NCI-H2107 treated with DMSO at 0.1 percent for 48 hours (cell line): ENCODE measurements at regions not wholly inside any gene's neighbourhood (a gene's known extent, or its start where the extent isn't known, plus 50 kb on each side); places are given as distances from the start of the nearest gene placed in this dataset.

Source experiments
- DNase-seq: peaks from one replicate; lab custom pipeline; 2025; ENCODE audit not compliant: unreplicated experiment; lab: John Stamatoyannopoulos, UW

- no peak for DNase-seq
Measured at GRCh38 chr9:80352967-80353366, 781.2 kb downstream of the TLE4 start.

GRCh38 chr9:80351612-80352011 is 779.8 kb downstream of the TLE4 start:
- no peak for DNase-seq

GRCh38 chr9:80326105-80326504 is 754.3 kb downstream of the TLE4 start:
- no peak for DNase-seq

- no peak for DNase-seq
Measured at GRCh38 chr9:80320916-80321315, 749.2 kb downstream of the TLE4 start.

GRCh38 chr9:80320480-80320879 is 748.7 kb downstream of the TLE4 start:
- DNase-seq = no peak

- DNase-seq = no peak
Measured at GRCh38 chr9:80305136-80305535, 733.4 kb downstream of the TLE4 start.

- no peak for DNase-seq
Measured at GRCh38 chr9:80294955-80295354, 723.2 kb downstream of the TLE4 start.

- DNase-seq = no peak
Measured at GRCh38 chr9:80294318-80294717, 722.6 kb downstream of the TLE4 start.

GRCh38 chr9:80292231-80292630 is 720.5 kb downstream of the TLE4 start:
- no peak for DNase-seq

GRCh38 chr9:80285326-80285725 is 713.6 kb downstream of the TLE4 start:
- no peak for DNase-seq

GRCh38 chr9:80282766-80283165 is 711.0 kb downstream of the TLE4 start:
- no peak for DNase-seq

GRCh38 chr9:80259079-80259478 is 687.3 kb downstream of the TLE4 start:
- DNase-seq = no peak

- no peak for DNase-seq
Measured at GRCh38 chr9:80251778-80252177, 680.0 kb downstream of the TLE4 start.

- no peak for DNase-seq
Measured at GRCh38 chr9:80242022-80242421, 670.3 kb downstream of the TLE4 start.

- no peak for DNase-seq
Measured at GRCh38 chr9:80235752-80236151, 664.0 kb downstream of the TLE4 start.

GRCh38 chr9:80233906-80234305 is 662.1 kb downstream of the TLE4 start:
- no peak for DNase-seq

GRCh38 chr9:80233102-80233843 is 661.5 kb downstream of the TLE4 start:
- no peak for DNase-seq

- DNase-seq = no peak
Measured at GRCh38 chr9:80231318-80232236, 659.8 kb downstream of the TLE4 start.

GRCh38 chr9:80223897-80224296 is 652.1 kb downstream of the TLE4 start:
- DNase-seq = no peak

- no peak for DNase-seq
Measured at GRCh38 chr9:80222466-80223169, 650.9 kb downstream of the TLE4 start.

- DNase-seq = no peak
Measured at GRCh38 chr9:80218328-80218727, 646.6 kb downstream of the TLE4 start.

GRCh38 chr9:80213613-80214012 is 641.8 kb downstream of the TLE4 start:
- no peak for DNase-seq
